HG02759 (cell line): ENCODE measurements at regions not wholly inside any gene's neighbourhood (a gene's known extent, or its start where the extent isn't known, plus 50 kb on each side); places are given as distances from the start of the nearest gene placed in this dataset.

ENCODE experiments used
- ATAC-seq: cut with Tn5 transposase; IDR thresholded peaks from one replicate; pipeline ENCODE4 v1.9.1; 2021; ENCODE audit warnings: mild to moderate bottlenecking, moderate library complexity; ENCODE audit not compliant: unreplicated experiment

DNA sequence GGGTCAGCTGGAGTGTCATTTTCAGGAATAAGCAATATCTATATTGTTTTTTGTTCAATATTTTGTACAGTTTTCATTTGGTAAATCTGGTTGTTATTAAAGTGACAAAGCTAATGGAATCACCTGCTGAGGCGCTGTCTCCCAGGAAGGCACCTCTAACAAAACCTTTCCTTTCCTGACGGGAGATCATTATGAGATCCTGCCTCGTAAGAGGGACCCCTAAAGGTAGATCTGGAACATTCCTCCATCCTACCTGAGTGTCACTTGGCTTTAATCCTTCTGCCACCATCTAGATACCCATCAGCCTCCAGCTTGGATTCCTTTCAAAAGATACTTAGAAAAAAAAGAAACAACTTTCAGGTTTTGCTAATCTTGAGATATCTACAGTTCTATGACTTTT, 157.7 kb downstream of the FAT3 start:
- no peak for ATAC-seq

- no peak for ATAC-seq
Measured at GRCh38 chr11:92383430-92383829, 158.8 kb downstream of the FAT3 start.

- ATAC-seq, result no peak
Measured at GRCh38 chr11:92384358-92384757, 159.7 kb downstream of the FAT3 start.

- ATAC-seq, result no peak
Measured at GRCh38 chr11:92384802-92385201, 160.2 kb downstream of the FAT3 start.

DNA sequence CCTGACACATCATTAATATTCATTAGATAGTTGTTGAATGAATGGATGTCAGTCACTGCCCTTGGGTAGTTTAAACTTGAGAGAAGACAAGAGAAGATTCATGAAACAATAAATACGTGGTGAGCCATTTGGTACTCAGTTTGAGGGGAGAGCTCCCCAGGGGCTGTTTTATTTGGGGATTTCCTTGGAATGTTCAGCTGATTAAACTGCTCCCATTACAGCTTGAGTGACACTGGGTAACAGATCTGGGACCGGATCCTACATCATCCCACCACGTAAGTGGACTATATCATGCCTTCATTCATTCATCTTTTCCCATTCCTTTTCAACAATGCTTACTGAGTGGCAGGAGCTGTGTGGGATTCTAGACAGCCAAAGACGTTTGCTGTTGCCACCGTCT, 162.0 kb downstream of the FAT3 start:
- ATAC-seq, result no peak

DNA sequence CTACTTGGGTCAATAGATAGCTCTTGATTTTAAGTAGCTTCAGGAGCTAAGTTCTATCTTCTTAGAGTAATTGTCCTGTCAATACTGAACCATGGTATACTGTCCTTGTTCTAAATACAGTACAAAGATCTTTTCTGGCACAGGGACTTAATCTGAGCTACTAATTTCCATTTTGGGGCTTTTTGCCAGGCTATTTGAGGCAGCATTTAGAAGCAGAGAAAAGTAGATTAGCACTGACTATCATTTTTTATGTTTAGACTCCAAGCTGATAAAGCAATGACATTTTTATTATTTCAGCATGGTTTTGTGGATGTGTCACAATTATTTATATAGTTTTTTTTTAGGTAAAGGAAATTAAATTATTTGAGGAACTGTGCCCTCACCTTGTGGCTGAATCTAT, 163.2 kb downstream of the FAT3 start:
- ATAC-seq, result no peak

DNA sequence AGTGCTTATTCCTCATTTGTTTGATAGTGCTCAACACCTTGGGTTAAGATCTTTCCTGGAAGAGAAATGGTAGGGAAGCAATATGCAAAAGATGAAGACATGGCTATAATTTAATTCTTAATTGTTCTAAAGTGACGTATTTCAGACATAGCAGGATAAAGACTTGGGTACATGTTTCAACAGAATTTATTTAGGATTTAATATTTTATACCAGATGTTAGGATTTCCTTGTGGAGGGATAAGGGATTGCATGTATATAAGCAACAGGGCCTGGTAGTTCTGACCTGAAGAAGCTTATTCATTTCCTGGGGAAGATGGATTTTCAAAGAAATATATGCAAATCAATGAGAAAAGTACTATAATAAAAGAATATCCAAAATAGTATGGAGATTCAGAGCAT, 163.8 kb downstream of the FAT3 start:
- ATAC-seq, result no peak

- ATAC-seq, result no peak
Measured at GRCh38 chr11:92390783-92391182, 166.2 kb downstream of the FAT3 start.

DNA sequence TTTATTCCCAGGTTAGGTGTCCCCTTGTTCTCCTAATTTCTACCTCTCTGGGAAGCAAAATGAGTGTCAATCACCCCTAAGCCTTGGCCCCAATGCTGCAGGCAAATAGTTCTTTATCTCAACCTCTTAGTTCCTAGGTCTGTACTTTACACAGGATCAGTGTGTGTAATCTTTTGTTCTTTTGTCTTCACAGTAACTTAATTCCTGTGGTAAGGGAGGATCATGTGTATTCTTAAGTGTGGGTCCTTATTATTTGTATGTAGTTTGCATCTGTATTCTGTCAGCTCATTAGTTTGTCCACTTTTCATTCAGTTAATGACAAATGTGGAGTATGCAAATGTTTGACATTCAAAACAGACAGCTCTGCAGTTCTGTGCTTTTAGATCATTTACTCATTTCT, 166.7 kb downstream of the FAT3 start:
- no peak for ATAC-seq

DNA sequence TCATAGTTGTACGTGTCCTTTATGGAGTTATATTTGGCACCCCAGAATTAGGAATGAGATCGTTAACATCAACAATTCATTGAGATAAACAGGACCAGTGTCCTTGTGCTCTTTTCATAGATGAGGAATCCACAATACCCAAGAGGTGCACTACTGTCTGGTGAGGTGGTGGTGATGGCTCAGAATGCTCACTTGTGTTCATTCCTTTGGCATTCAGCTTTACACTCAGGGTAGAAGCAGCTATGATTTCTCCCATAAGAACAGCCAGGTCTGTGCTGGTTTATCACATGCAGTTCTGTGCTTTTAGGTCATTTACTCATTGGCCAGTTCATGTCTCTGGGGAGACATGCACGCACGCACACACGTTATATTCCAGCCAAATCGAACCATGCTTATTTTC, 167.2 kb downstream of the FAT3 start:
- no peak for ATAC-seq

- no peak for ATAC-seq
Measured at GRCh38 chr11:92393218-92393617, 168.6 kb downstream of the FAT3 start.

DNA sequence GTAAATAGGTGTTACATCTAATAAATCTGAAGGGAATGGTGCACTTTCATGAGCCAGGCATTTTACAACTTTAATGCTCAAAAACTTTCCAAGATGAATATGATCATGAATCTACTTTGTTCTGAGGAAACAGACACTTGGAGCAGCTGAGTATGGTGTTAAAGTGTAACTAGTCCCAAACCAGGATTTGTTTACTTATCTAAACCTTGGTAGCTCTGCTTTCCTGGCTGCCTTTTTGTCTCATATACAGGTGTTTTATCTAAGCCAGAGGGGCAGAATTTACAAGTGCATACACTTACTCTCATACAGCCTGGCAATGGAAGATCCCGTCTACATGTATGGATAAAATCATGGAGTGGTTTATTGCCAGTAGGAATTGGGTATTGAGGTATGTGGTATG, 171.5 kb downstream of the FAT3 start:
- ATAC-seq, result no peak

DNA sequence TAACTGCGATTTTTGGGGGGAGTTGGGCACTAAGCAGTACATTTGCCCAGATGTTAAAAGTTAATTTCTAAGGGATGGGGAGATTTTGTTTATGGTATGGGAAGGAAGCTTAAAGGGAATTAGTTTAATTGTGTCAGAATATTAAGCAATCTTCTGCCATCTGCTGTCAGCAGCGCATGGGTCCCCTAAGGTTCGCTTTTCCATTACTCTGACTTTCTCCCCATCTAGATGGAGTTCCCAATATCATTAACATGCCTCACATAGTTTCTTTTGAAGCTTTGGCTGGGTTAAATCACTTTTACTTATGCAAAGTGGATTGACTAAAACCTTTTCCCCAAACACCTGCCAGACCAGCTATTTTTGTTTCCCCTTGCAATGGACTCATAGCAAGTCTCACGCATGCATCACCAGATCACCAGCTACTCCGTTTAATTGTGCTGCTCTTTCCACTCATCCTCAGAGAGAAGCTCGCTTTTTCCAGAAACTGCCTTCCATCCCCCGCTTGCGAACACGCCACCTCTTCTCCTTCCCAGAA, 172.7 kb downstream of the FAT3 start:
- no peak for ATAC-seq

GRCh38 chr11:92399705-92400104, 175.1 kb downstream of the FAT3 start:
- no peak for ATAC-seq

DNA sequence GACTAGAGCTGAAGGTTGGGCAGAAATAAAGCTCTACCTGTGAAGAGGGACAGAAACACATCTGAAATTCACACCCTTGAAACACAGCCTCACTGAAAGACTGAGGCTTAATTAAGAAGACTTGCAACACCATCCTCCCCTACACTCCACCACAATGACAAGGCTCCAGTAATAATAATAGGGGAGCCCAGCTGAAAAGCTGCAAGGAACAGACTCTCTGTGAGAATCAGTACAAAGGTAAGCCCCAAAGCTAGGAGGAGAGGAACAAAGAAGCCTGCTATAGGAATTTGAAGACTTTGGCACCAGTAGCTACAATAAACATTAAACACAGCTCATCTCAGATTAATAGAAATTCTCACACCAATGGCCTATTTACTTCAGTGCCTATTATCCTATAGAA, 176.9 kb downstream of the FAT3 start:
- no peak for ATAC-seq

GRCh38 chr11:92406472-92406871, 181.9 kb downstream of the FAT3 start:
- no peak for ATAC-seq

- no peak for ATAC-seq
Measured at GRCh38 chr11:92409355-92409754, 184.7 kb downstream of the FAT3 start.

- ATAC-seq, result no peak
Measured at GRCh38 chr11:92409956-92410355, 185.3 kb downstream of the FAT3 start.

DNA sequence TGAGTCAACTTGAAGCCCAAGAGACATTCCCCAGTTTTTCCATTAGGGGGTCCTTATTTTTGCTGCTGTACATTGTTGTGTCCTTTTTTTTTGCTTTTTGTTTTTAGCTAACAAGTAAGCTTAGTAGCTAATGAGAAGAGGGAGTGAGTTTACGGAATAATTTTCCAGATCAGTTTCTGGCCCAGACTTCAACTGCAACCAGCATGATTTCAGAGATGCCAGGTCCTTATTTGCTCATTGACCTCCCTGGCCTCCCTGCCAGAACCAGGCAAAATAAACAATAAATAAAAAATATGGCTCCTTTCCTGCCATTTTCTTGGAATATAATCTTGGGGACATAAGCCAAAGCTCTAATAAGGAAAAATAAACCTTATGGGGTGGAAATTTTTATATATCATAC, 185.9 kb downstream of the FAT3 start:
- no peak for ATAC-seq

- no peak for ATAC-seq
Measured at GRCh38 chr11:92411431-92411830, 186.8 kb downstream of the FAT3 start.

- ATAC-seq, result peak; percentile 89
Measured at GRCh38 chr11:92413757-92414513, 189.3 kb downstream of the FAT3 start.

- ATAC-seq, result no peak
Measured at GRCh38 chr11:92416971-92417725, 192.5 kb downstream of the FAT3 start.
